KOPT-K1 (cell line): ENCODE measurements at regions not wholly inside any gene's neighbourhood (a gene's known extent, or its start where the extent isn't known, plus 50 kb on each side); places are given as distances from the start of the nearest gene placed in this dataset.

ENCODE experiments used
- H3K27ac ChIP-seq: fragments of 200-600 bp; sonication (generic); 2 replicates; pipeline ENCODE4 v1.5.1; 2016; ENCODE audit warnings: antibody characterized with exemption, mild to moderate bottlenecking, low read depth, low read length; ENCODE audit not compliant: poor library complexity, severe bottlenecking
- H3K36me3 ChIP-seq: fragments of 200-600 bp; sonication (generic); 2 replicates; pipeline ENCODE4 v1.5.1; 2017; ENCODE audit warnings: antibody characterized with exemption, mild to moderate bottlenecking, low read length, moderate library complexity; ENCODE audit not compliant: insufficient read depth
- H3K9me3 ChIP-seq: fragments of 200-600 bp; sonication (generic); 2 replicates; pipeline ENCODE4 v1.5.1; 2017; ENCODE audit warnings: antibody characterized with exemption, low read length, mild to moderate bottlenecking; ENCODE audit not compliant: insufficient read depth, poor library complexity, severe bottlenecking

DNA sequence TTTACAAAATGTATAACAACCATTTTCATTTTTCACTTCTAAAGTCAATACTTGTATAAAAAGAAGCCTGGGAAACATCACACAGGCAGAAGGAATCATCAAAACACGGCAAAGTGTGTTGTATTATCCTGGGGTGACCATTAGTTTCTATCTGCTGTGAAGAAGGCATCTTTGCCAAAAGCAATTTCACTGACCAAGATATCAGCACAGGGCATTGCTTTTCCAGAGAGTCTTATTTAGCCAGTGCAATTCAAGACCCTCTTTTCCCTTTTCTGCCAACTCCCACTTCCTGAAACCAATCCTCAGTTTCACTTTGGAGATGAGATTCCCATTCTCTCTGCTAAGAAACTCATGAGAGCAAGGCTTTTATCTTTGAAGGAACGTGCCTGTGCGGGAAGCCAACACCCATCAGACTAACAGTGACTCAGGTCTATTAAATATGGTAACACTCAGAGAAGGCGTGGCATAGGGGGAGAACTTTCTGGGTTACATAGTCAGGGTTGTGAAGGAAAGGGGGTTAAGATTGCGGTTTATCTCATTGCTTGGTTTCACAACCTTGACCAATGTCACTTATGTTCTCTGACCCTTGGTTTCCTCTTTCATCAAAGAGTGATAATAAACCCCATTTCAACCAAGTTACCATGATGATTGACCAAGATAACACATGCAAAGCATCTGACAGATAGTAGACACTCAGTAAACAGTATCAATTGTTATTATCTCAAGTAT lies 666.9 kb upstream of the KLF4 start:
- Histone ChIP-seq H3K27ac (no peak overlapping the region), H3K36me3 (no peaks in the 10 kb centered on the region), H3K9me3 (no peaks in the 10 kb centered on the region)

DNA sequence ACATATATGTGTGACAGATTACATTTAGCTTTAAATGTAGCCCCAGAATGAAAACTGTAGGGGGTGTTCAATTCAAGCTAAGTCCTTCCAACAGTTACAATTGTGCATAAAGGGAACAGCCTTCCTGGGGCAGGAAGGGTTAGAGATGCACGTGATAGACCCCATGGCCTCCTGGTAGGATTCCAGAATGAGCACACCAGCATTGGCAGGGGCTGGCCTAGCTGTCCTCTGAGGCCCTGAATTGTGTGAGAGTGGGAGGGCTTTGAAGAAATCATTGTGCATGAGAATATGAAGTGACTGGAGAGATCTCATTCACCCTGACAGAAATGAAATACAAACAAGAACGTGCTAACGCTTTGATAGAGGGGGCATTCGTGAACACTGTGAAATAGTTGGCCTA lies 663.8 kb upstream of the KLF4 start:
- Histone ChIP-seq H3K36me3 (no peaks in the 10 kb centered on the region), H3K9me3 (no peaks in the 10 kb centered on the region), H3K27ac (no peak overlapping the region)

DNA sequence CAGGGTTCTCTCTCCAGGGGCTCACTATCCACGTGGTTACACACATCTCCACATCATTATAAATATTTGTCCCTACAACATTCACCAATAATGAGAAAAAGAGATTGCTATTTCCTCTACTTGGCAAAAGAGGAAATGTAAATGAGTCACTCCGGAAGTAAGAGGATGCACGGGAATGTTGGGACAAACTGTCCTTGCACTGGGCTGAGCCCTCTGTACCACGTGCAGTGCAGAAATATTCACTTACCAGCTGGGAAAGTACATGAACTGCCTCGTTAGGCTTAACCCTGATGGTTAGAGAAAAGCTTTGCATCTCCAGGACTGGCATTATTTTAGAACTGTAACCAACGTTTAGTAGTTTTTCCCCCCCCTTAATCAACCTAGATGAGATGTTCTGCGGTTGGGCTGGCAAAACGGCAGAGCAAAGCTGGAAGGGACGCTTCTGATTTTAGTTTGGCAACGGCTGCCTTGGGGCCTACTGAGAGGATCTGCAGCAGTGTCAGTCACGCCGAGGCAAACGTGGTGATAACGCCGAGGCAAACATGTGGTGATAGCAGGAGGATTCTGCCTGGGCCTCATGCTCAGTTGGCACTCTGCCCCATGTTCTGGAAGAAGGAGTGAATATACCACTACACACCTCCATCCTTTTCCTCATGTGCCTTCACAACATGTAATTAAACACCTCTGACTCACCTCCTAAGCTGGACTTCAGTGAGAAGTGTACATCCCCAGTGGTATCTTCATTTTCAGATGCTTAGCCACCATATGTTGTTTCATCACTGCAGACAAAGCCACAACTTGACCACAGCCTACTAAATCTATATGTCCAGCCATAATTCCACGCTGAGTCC lies 661.4 kb upstream of the KLF4 start:
- no peaks in the 10 kb centered on the region for H3K9me3 ChIP-seq
- H3K27ac ChIP-seq = no peak overlapping the region
- H3K36me3 ChIP-seq = no peaks in the 10 kb centered on the region

DNA sequence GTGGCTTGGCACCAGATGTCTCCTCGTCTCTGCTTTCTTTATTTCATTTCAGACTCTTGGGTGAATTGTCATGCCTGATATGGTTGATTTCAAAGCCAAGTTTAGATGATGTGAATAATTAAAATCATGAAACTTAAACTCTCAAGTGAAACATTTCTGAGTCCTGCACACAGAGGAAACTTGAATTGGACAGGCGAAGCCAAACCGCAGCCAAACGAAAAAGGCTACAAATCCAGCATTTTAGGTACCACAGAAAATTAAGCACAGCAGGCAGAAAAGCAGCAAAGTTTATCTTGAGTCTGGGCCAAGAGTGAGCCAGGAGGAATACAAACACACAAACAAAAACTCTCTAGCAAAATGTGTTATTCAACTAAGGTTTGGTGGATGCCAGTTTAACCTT lies 659.8 kb upstream of the KLF4 start:
- no peak overlapping the region for H3K27ac ChIP-seq
- H3K9me3 ChIP-seq = peaks cover 7% of the 10 kb centered on the region
- no peaks in the 10 kb centered on the region for H3K36me3 ChIP-seq

DNA sequence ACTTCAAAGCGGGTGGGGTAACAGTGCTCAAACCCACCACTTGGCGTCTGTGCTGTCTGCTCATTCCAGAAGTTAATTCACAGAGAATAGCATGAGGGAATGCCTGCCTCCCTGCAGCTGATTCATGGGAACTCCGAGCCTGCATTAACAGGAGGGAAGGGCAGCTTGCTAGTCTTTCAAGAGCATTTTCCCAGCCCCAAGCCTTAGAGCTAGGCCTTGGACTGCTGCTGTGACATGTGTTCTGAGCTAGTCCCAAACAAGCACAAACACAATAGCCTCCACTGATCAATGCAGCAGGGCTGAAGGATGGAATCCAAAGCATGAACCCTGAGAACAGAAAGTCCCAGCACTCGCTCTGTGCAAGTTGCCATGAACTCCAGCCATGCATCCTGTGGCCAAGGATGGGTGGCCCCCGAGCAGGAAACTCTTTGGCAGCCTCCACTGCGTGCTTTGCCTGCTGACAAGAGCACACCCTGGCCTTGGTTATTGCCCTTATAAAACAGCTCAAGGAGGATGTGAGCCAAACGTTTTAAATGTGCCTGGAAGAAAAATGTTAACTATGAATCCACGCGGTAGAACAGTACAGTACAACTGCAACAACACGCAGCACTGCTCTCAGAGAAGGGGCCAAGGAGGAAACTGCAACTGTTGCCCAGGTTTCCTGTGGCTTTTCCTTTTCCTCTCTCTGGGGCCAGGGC lies 653.1 kb upstream of the KLF4 start:
- Histone ChIP-seq H3K27ac (peak overlapping the region; percentile 89), H3K36me3 (no peaks in the 10 kb centered on the region), H3K9me3 (peaks cover 7% of the 10 kb centered on the region)

DNA sequence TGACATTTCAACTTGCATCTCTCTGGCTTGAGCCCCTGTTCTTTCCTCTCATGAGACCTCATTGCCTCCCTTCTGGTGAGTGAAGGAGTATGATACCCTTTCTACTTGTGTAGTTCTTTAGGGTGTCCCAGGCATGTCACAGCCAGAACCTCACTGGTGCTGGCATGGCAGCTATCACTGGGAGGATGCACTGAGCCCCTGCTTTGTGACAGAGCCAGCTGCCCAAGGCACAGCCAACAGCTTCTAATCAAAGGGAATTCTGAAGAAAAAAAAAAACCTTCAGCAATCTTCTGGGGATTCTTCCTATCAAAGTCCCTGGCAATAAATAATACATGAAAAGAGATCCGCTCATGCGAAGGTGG lies 652.6 kb upstream of the KLF4 start:
- peaks cover 7% of the 10 kb centered on the region for H3K9me3 ChIP-seq
- H3K27ac ChIP-seq = peak overlapping the region; percentile 89
- H3K36me3 ChIP-seq = no peaks in the 10 kb centered on the region

DNA sequence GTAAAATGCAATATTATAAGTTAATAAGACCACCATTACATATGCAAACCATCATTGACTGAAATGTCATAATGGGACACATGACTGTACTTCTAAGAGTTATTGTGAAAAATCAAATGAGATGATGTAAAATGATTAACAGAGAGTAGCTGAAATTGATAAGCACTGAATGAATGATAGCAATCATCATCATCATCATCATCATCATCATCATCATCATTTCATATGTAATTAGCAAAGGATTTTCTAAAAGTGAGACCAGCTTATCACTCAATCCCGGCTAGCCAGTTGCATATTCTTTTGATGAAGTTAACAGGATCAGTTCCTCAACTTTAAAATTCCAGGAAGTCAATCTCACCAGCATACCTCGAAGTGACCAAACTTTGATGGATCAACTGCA lies 650.3 kb upstream of the KLF4 start:
- H3K36me3 ChIP-seq = no peaks in the 10 kb centered on the region
- no peaks in the 10 kb centered on the region for H3K9me3 ChIP-seq
- H3K27ac ChIP-seq = no peak overlapping the region

DNA sequence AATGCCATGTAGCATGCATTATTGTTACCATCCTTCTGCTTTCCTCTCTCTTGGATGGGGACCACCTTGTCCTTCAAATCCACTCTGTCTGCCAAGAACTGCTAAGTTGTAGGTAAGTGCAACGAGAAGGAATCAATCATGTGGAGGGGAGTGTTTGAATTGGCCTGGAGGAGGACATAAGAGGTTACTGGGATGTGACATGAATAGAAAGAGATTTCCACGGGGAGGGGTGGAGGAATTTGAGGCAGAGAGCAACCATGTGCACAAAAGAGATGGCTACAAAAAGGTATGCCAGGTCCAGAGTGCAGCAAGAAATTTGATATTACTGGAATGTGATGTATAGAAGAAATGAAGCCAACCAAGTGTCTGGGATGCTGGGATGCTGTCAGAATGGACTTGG lies 648.9 kb upstream of the KLF4 start:
- H3K9me3 ChIP-seq = no peaks in the 10 kb centered on the region
- no peaks in the 10 kb centered on the region for H3K36me3 ChIP-seq
- H3K27ac ChIP-seq = no peak overlapping the region

DNA sequence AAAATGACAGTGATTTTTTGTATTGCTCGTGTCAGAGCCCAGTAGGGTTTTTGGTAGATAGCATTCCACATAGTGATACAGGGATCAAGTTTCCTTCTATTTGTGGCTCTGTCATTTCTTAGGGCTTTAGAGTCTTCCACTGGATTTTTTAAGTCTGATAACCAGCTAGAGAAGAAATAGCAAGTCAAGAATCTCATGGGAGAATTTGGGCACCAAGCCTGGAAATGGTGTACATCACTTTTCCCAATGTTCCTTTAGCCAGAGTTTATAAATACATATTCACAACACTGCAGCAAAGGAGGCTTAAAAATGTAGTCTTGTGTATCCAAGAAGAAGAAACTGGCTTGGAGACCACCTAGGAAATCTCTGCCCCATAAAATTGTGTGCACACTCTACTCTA lies 647.1 kb upstream of the KLF4 start:
- no peaks in the 10 kb centered on the region for H3K9me3 ChIP-seq

DNA sequence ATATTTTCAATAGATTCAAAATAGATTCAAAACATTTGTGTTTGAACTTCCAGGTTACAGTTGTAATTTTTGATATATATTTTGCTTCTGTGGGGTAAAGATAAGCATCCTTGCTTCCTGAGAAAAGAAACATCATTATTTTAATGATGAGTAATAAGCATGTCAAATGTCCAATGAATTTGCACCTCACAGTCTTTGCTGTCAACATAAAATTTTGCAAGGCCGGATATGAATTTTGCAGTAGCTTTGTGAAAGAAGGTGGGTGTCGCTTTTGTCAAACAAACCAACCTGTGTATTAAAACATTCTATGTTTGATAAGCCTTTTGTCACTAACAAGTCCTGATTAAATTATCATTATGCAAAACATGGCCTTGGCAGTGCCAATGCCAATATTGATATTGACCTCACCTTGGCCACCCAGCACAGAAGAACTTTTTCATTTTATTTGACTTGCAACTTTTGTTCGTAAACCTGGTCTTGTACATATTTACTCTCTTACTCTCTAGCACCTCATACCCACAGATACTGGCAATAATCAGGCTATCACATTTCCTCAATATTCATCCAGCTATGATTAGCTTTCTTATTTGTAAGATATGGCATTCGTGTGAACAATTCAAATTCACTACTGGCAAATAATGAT lies 645.0 kb upstream of the KLF4 start:
- Histone ChIP-seq H3K27ac (no peak overlapping the region), H3K9me3 (no peaks in the 10 kb centered on the region), H3K36me3 (no peaks in the 10 kb centered on the region)

More for the DNA sequence above, 647.1 kb upstream of the KLF4 start:
- Histone ChIP-seq H3K27ac (no peak overlapping the region), H3K36me3 (no peaks in the 10 kb centered on the region)

DNA sequence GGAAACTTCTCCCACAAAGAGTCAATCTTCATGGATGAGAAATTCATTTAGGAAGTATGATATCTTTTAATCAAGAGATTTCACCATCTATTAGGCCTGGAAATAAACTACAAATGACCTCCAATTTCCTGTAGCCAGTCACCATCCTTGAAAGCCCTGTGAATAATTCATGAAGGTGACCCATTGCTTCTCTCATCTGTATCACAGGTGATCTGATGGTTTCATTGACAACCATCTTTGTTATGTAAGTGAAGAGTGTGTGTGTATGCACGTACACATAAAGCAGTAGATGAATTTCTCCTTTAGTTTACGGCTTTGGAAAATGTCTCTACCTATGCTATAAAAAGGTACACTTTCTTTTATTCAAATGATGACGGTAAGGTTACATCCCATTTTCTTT lies 644.1 kb upstream of the KLF4 start:
- Histone ChIP-seq H3K9me3 (no peaks in the 10 kb centered on the region), H3K27ac (no peak overlapping the region), H3K36me3 (no peaks in the 10 kb centered on the region)

DNA sequence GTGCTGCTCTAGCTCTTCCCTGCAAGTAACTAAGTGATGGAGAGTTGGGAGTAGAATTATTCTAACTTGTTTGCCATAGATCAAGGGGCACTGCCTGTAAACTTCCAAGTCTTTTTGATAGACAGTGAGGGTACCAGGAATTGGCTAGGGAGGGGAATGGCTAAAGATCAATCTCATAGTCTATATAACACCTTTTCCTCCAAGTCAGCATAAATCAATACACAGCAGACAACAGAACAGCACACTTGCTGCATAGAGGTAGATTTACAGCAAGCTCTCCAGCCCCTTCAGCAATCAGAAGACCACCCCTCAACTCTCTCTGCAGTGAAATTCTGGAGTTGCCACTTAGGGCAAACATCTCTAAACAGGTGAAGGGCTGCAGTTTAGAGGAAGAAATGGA lies 643.5 kb upstream of the KLF4 start:
- no peaks in the 10 kb centered on the region for H3K9me3 ChIP-seq
- no peak overlapping the region for H3K27ac ChIP-seq
- no peaks in the 10 kb centered on the region for H3K36me3 ChIP-seq

DNA sequence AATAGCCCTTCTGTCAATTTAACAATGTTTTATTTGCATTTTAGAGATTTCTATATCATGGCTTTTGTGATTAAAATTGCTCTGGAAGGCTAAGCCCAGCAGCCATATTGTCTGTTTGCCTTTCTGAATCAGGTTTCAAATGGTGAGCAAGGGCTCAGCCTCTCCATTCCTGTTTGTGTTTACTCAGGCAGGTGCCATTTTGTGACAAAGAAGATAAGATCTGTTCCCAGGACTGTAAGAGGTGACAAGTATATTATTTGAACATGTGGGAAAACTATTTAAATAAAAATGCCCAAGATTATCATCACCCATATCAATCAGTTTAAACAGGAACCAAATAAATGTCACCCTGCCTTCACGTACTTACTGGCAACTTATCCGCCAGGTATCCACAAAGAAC lies 641.3 kb upstream of the KLF4 start:
- Histone ChIP-seq H3K36me3 (no peaks in the 10 kb centered on the region), H3K9me3 (no peaks in the 10 kb centered on the region)

DNA sequence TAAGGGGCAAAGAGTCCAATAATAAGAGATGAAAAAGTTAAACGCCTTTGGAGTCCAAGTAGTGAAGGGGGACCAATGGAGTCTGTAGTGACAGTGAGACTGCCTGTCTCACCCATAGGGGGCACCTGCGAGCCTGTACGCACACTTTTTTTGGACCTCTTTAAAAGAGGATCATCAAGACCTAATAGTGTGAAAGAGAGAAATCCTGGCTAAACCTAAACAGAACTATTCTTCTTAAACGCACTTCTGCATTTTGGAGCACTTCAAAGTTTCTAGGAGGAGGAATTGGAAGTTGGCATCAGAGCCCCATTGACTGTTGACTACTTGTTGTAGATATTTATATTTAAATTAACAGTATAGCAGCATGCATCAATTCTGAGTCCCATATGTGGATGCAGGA lies 636.1 kb upstream of the KLF4 start:
- H3K9me3 ChIP-seq = no peaks in the 10 kb centered on the region
- no peaks in the 10 kb centered on the region for H3K36me3 ChIP-seq
- H3K27ac ChIP-seq = no peak overlapping the region

More for the DNA sequence above, 641.3 kb upstream of the KLF4 start:
- H3K27ac ChIP-seq = no peak overlapping the region

DNA sequence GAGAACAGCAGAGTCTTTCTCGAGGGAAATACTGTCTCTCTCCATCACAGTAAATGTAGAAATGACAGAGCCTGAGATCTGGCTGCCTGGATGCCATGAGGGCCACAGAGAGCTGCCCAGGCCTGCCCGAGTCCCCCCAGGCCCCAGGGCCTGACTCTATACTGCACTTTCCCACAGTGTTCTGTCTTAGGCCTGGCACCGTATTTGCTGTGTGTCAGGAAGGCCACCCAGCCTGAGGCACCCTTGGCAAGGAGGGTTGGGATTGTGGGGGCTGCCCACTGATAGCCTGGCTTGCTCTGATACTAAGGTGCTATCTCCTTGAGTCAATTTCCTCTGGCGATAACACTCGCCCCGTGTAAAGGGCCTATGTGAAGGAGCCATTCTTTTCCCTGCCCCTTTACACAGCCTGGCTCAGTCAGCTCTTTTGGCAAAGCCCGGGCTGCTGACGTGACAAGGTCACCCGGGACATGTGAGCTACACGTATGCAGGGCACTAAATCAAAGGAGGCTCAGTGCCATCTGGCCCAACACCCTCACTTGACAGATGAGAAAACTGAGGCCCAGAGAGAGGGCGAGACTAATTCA lies 630.1 kb upstream of the KLF4 start:
- Histone ChIP-seq H3K9me3 (no peaks in the 10 kb centered on the region), H3K27ac (no peak overlapping the region), H3K36me3 (no peaks in the 10 kb centered on the region)
